Activated naive CD8-positive, alpha-beta T cell treated with anti-CD3 and anti-CD28 coated beads, Interleukin-2, amount 10 ng/mL, durations not matched to agents 7 days and 5 days (primary cell): ENCODE measurements at regions not wholly inside any gene's neighbourhood (a gene's known extent, or its start where the extent isn't known, plus 50 kb on each side); places are given as distances from the start of the nearest gene placed in this dataset.

ENCODE experiments used
- ATAC-seq: fragments of 150-1000 bp; cut with Tn5 transposase; one replicate; pipeline ENCODE4 v1.10.0; 2021; ENCODE audit warnings: low read depth, moderate library complexity
- POLR2A ChIA-PET: fragments of 350-600 bp; sonication (Branson Sonifier 250); formaldehyde crosslinking; loops from one replicate; lab custom pipeline; 2021; ENCODE audit warnings: antibody characterized with exemption; lab: Charles Lee
- DNase-seq: peaks from one replicate; pipeline ENCODE4 v3.0.0; 2021
- H3K27ac Mint-ChIP-seq: one replicate; pipeline ENCODE4 v1.8.0; 2022; ENCODE audit warnings: mild to moderate bottlenecking, mixed read lengths
- H3K27me3 Mint-ChIP-seq: one replicate; pipeline ENCODE4 v1.8.0; 2022; ENCODE audit warnings: mild to moderate bottlenecking, moderate library complexity, mixed read lengths
- H3K36me3 Mint-ChIP-seq: one replicate; pipeline ENCODE4 v1.8.0; 2021; ENCODE audit warnings: mild to moderate bottlenecking, mixed read lengths
- H3K4me1 Mint-ChIP-seq: one replicate; pipeline ENCODE4 v1.8.0; 2021; ENCODE audit warnings: mixed read lengths
- H3K4me3 Mint-ChIP-seq: one replicate; pipeline ENCODE4 v1.8.0; 2022; ENCODE audit warnings: mild to moderate bottlenecking, moderate library complexity, mixed read lengths
- H3K9me3 Mint-ChIP-seq: one replicate; pipeline ENCODE4 v1.8.0; 2021; ENCODE audit warnings: mixed read lengths

DNA sequence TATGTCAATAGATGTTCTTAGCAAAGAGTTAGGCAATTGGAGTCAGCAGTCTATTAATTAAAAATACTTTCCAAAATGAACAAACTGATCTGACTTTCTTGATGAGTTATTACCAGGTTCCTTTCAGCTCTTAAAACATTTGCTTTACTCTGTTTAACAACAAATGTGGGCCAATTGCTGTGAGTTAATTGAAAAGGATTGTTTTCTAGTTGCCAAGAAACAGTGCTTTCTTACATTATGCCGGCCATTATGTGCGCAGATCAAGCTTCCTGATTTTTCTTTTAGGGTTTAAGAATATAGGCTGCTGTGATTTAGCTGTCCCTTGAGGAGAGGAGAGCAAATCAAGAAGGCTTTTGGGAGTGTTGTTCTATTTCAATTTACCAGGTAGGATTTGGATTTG is 50.5 kb upstream of the ITPRID2 start:
- no peak for DNase-seq
- Mint-ChIP-seq H3K9me3 (no peaks in the 10 kb centered on the region), H3K27ac (no peak overlapping the region), H3K4me3 (no peak overlapping the region), H3K27me3 (peaks cover 29% of the 10 kb centered on the region), H3K36me3 (no peaks in the 10 kb centered on the region), H3K4me1 (no peaks in the 10 kb centered on the region)
- ATAC-seq = no peak
- POLR2A ChIA-PET = no interaction called here
